ENCODE measurements at regions not wholly inside any gene's neighbourhood (a gene's known extent, or its start where the extent isn't known, plus 50 kb on each side); places are given as distances from the start of the nearest gene placed in this dataset.

DNA sequence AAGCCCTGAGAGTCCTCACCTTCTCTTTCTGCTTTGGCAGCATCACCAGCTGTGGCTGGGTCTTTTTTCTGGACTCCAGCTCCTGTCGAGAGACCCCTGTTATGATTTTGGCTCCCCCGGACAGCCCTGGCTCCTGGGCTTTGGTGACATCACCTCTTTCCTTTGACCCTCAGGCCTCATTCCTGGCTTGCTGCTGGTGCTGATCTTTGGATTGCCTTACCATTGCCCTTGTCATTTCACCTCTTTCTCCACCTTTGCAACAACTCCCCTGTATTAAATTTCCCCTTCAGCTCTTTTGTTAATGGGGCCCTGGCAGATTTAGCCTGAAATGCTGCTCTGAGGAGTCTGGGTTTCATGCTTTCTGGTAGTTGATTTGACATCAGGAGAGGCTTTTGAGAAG lies 322.8 kb downstream of the ZSWIM6 start:
- TF ChIP-seq POLR2A (IDR thresholded peaks at IDR 0.05; ENCODE audit: low read depth, low read length), result no peak
- TF ChIP-seq POLR2AphosphoS5 (IDR thresholded peaks at IDR 0.05; ENCODE audit: low read depth, low read length), result no peak
- TF ChIP-seq TAF1 (IDR thresholded peaks at IDR 0.05; ENCODE audit: borderline replicate concordance, low read depth, low read length), result no peak
